Heart right ventricle (tissue), 16 donors: ENCODE measurements at regions not wholly inside any gene's neighbourhood (a gene's known extent, or its start where the extent isn't known, plus 50 kb on each side); places are given as distances from the start of the nearest gene placed in this dataset.
"Not testable (repeated sequence)": the region's sequence is repeated elsewhere in the genome, so short reads cannot be mapped to it uniquely, and the experiment has no call there.

ENCODE experiments used
- ATAC-seq, 8 donors: fragments of 200-7000 bp; cut with Tn5 transposase; one replicate each; pipeline ENCODE4 v1.9.1; 2020; ENCODE audit warnings: mild to moderate bottlenecking in 8 of 8, moderate library complexity in 8 of 8, moderate number of reproducible peaks in 1 of 8
- DNase-seq, 2 donors: peaks; one replicate each; pipeline ENCODE4 v3.0.0-alpha.2; 2020
- H3K27ac ChIP-seq, 10 donors: fragments of 200-600 bp; sonication (generic) in 2 of 10; one replicate each; pipeline versions ENCODE4 v1.5.0 to v1.8.0; 2020 to 2022; ENCODE audit warnings: mild to moderate bottlenecking in 3 of 10
- H3K27me3 ChIP-seq, 7 donors: fragments of 200-600 bp; one replicate each; pipeline ENCODE4 v1.8.0; 2021 to 2022; ENCODE audit warnings: mild to moderate bottlenecking in 2 of 7
- H3K36me3 ChIP-seq, 9 donors: fragments of 200-600 bp; sonication (generic) in 1 of 9; one replicate each; pipeline versions ENCODE4 v1.5.0 to v1.8.0; 2020 to 2022; ENCODE audit warnings: mild to moderate bottlenecking in 2 of 9
- H3K4me1 ChIP-seq, 9 donors: fragments of 200-600 bp; sonication (generic) in 1 of 9; one replicate each; pipeline versions ENCODE4 v1.5.0 to v1.8.0; 2020 to 2022; ENCODE audit warnings: mild to moderate bottlenecking in 4 of 9
- H3K4me3 ChIP-seq, 10 donors: fragments of 200-600 bp; sonication (generic) in 2 of 10; one replicate each; pipeline versions ENCODE4 v1.5.0 to v1.8.0; 2020 to 2022; ENCODE audit warnings: mild to moderate bottlenecking in 7 of 10, moderate library complexity in 2 of 10
- H3K9me3 ChIP-seq, 11 donors: fragments of 200-600 bp in 10 of 11; sonication (generic) in 2 of 11; one replicate each; pipeline versions ENCODE4 v1.5.0 to v1.8.0; 2013 to 2022; ENCODE audit warnings: mild to moderate bottlenecking in 2 of 11, control low read depth in 1 of 11, moderate library complexity in 1 of 11
- WGBS, 2 donors: extraction: QIAGEN DNeasy Blood & Tissue Kit; methylation state at CpG; one replicate each; pipeline ENCODE4 v1.1.7; 2013; ENCODE audit warnings: inconsistent platforms in 1 of 2; 5-methylcytosine and 5-hydroxymethylcytosine counted together
- intact Hi-C, 10 donors: fragments of 100-400 bp; cut with DNase I; formaldehyde crosslinking; loops; one replicate each; pipeline versions ENCODE4 v1.11.1 to v1.14.2; 2022
- TF ChIP-seq, protein P1 (sequence below), 9 donors: fragments of 200-600 bp; sonication (generic) in 2 of 9; IDR thresholded peaks; one replicate each; pipeline versions ENCODE4 v1.5.0 to v1.8.0; 2021 to 2022; ENCODE audit warnings: antibody characterized with exemption in 9 of 9, mild to moderate bottlenecking in 5 of 9, moderate library complexity in 1 of 9
- donor health status: Arrhythmogenic right ventricular cardiomyopathy.
- donor health status: ischemic (EF 13 %, LVEDD 7.1; RV severe dilation, severe dysfunction).
- donor health status: healthy with polysubstance abuse.
- donor health status: DM: no; HTN: yes; CAD: no.
- donor health status: DM: no; HTN: no; CAD: no.
- donor health status: ischemic (EF 25% LVEDD 6.9; RV normal size, moderate dysfunction).
- donor health status: ischemic (EF 25% LVEDD 5.7; RV mildly dilated, moderate dysfunction).
- donor health status: healthy.
- donor health status: DM: yes; HTN: yes; CAD: no.
- donor health status: Ischemic cardiomyopathy.
- donor health status: ischemic (EF 35%, LVEDD 5.7; RV mildly dilated, moderate dysfunction).
- donor health status: nonischemic (EF 11% LVEDD 7.7; RV severe dilation, severe dysfunction).
- donor health status: DM: yes; HTN: yes; CAD: no.
- donor health status: PGD.
- donor health status: ischemic (EF 29% LVEDD 5.4; RV normal size, mild dysfunction).
- donor health status: nonischemic (EF 23%, LVEDD 6.1; RV moderate dilation, normal function).

DNA sequence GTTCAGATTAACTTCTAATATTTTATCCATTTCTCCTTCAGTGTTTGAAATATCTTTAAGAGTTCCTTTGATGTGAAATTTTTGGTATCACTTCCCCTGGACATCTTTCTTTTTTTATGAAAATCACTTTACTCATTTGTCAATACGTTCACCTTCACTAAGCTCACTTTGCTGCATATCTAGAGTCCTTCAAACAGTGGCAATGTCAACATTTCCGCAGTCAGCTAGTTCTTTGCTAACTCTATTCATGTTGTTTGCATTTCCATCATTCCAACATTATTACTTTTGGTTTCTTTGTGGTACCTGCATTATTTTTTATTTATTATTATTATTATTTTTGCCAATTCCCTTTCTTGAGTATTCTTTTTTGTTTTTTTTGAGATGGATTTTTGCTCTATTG is 203.0 kb downstream of the GPAT3 start:
- no peak overlapping the region for H3K4me3 ChIP-seq
- DNase-seq, result no peak
- H3K36me3 ChIP-seq, result no peaks in the 10 kb centered on the region
- no peak overlapping the region for H3K27ac ChIP-seq
- WGBS, 2 donors, result 71 to 77% methylated on average over 2 of the region's 2 CpGs
- no peaks in the 10 kb centered on the region for H3K4me1 ChIP-seq
- no peaks in the 10 kb centered on the region for H3K27me3 ChIP-seq
- TF ChIP-seq, protein P1, sequence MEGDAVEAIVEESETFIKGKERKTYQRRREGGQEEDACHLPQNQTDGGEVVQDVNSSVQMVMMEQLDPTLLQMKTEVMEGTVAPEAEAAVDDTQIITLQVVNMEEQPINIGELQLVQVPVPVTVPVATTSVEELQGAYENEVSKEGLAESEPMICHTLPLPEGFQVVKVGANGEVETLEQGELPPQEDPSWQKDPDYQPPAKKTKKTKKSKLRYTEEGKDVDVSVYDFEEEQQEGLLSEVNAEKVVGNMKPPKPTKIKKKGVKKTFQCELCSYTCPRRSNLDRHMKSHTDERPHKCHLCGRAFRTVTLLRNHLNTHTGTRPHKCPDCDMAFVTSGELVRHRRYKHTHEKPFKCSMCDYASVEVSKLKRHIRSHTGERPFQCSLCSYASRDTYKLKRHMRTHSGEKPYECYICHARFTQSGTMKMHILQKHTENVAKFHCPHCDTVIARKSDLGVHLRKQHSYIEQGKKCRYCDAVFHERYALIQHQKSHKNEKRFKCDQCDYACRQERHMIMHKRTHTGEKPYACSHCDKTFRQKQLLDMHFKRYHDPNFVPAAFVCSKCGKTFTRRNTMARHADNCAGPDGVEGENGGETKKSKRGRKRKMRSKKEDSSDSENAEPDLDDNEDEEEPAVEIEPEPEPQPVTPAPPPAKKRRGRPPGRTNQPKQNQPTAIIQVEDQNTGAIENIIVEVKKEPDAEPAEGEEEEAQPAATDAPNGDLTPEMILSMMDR (IDR thresholded peaks at IDR 0.05), result no peak
- H3K9me3 ChIP-seq, result no peaks in the 10 kb centered on the region
- intact Hi-C loops, result no loop called here
- ATAC-seq, result no peak

DNA sequence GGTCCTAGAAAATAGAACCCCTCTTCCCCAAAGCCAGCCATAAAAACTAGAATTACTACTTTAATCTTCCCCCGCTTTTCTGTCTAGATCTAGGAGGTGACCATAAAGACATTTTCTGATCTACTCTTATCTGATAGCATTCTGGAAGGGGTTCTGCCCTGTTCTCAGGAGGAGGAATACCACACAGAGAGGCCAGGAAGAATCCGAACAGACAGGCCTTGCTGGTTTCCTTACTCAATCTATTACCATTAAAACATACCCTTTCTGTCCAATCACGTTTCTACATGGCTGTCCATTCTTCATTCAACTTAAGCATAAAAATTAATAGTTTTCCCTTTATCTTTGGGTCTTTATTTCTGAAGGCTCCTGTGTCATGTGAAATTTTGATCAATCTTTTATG is 198.7 kb downstream of the GPAT3 start:
- no peak for DNase-seq
- Histone ChIP-seq H3K4me3 (no peak overlapping the region), H3K36me3 (no peaks in the 10 kb centered on the region), H3K4me1 (no peaks in the 10 kb centered on the region), H3K27ac (no peak overlapping the region), H3K9me3 (peaks cover 0 to 17% (median 0%) of the 10 kb centered on the region in 11 donors), H3K27me3 (peaks cover 0 to 4% (median 0%) of the 10 kb centered on the region in 7 donors)
- intact Hi-C loops, result no loop called here
- TF ChIP-seq, protein P1 (IDR thresholded peaks at IDR 0.05), result no peak
- 79 to 81% methylated on average over 3 of the region's 3 CpGs for WGBS, 2 donors
- ATAC-seq, result no peak

DNA sequence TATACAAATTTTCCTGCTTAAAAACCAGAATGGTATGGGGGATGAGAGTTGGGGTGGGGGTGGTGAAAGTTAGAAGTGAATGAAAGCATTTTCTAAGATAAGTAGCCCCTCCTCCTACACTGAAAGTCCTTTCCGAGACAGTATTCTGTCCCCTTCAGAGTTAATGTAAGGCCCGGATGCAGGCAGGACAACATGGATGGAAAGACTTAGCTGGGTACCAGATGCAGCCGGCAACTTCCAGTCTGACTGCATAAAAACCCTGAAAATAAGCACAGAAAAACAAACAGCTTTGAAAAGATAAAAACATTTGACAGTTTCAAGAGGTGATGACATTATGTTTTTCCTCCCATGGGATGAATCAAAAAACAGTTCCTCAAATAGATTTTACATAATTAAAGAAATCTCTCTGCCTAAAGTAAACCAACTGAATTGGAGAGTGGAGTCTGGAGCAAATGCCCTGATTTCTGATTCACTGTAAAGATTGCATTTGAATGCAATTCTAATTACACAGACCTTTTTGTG is 196.3 kb downstream of the GPAT3 start:
- intact Hi-C loops, result no loop called here
- Histone ChIP-seq H3K4me3 (no peak overlapping the region), H3K27me3 (peaks cover 0 to 6% (median 0%) of the 10 kb centered on the region in 7 donors), H3K36me3 (no peaks in the 10 kb centered on the region), H3K4me1 (no peaks in the 10 kb centered on the region), H3K9me3 (peaks cover 0 to 23% (median 0%) of the 10 kb centered on the region in 11 donors), H3K27ac (no peak overlapping the region)
- 19 to 32% methylated on average over 3 of the region's 3 CpGs for WGBS, 2 donors
- no peak for DNase-seq
- ATAC-seq, result no peak
- TF ChIP-seq, protein P1 (IDR thresholded peaks at IDR 0.05), result no peak

DNA sequence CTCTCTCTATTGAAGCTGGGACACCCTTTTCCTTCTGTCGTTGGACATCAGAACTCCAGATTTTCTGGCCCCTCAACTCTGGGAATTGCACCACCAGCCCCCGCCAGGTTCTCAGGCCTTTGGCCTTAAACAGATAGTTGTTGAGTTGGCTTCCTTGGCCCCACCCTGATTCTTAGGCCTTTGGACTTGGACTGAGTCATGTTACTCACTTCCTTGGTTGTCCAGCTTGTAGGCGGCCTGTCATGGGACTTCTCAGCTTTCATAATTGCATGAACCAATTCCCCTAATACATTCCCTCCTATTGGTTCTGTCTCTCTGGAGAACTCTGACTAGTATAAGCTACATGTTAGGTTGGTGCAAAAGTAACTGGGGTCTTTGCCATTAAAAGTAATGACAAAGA is 195.7 kb downstream of the GPAT3 start:
- Histone ChIP-seq H3K27me3 (peaks cover 0 to 6% (median 0%) of the 10 kb centered on the region in 7 donors), H3K27ac (no peak overlapping the region), H3K9me3 (peaks cover 0 to 23% (median 0%) of the 10 kb centered on the region in 11 donors), H3K4me1 (no peaks in the 10 kb centered on the region), H3K36me3 (no peaks in the 10 kb centered on the region), H3K4me3 (no peak overlapping the region)
- WGBS, 2 donors, result 82 to 92% methylated on average over 3 of the region's 3 CpGs
- TF ChIP-seq, protein P1 (IDR thresholded peaks at IDR 0.05), result no peak
- intact Hi-C loops, result no loop called here
- ATAC-seq (no peak), DNase-seq (no peak)

DNA sequence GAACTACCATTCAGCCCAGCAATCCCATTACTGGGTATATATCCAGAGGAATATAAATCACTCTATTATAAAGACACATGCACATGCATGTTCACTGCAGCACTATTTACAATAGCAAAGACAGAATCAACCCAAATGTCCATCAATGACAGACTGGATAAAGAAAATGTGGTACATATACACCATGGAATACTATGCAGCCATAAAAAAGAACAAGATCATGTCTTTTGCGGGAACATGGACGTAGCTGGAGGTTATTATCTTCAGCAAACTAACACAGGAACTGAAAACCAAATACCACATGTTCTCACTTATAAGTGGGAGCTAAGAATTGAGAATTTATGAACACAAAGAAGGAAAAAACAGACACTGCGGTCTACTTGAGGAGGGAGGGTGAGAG is 195.1 kb downstream of the GPAT3 start:
- ATAC-seq, H3K27ac ChIP-seq, H3K4me1 ChIP-seq, DNase-seq, H3K4me3 ChIP-seq, intact Hi-C loops, H3K36me3 ChIP-seq, H3K27me3 ChIP-seq: not testable (repeated sequence)
- WGBS, 2 donors, result 90 to 91% methylated on average over 3 of the region's 3 CpGs
- peaks cover 0 to 23% (median 0%) of the 10 kb centered on the region in 11 donors for H3K9me3 ChIP-seq
